Fibroblast of peridontal ligament (primary cell): ENCODE measurements at regions not wholly inside any gene's neighbourhood (a gene's known extent, or its start where the extent isn't known, plus 50 kb on each side); places are given as distances from the start of the nearest gene placed in this dataset.
"Not testable (repeated sequence)": the region's sequence is repeated elsewhere in the genome, so short reads cannot be mapped to it uniquely, and the experiment has no call there.

ENCODE experiments used
- DNase-seq: peaks from one replicate; pipeline ENCODE4 v3.0.0-alpha.2; 2010; ENCODE audit errors: extremely low read depth

GRCh38 chr3:159364511-159364910 is 562.7 kb downstream of the MFSD1 start:
- no peak for DNase-seq

GRCh38 chr3:159366476-159366875 is 564.6 kb downstream of the MFSD1 start:
- no peak for DNase-seq

- DNase-seq, result no peak
Measured at GRCh38 chr3:159371961-159372360, 570.1 kb downstream of the MFSD1 start.

- DNase-seq, result no peak
Measured at GRCh38 chr3:159378396-159379194, 576.7 kb downstream of the MFSD1 start.

- DNase-seq, result no peak
Measured at GRCh38 chr3:159380891-159381290, 579.0 kb downstream of the MFSD1 start.

DNA sequence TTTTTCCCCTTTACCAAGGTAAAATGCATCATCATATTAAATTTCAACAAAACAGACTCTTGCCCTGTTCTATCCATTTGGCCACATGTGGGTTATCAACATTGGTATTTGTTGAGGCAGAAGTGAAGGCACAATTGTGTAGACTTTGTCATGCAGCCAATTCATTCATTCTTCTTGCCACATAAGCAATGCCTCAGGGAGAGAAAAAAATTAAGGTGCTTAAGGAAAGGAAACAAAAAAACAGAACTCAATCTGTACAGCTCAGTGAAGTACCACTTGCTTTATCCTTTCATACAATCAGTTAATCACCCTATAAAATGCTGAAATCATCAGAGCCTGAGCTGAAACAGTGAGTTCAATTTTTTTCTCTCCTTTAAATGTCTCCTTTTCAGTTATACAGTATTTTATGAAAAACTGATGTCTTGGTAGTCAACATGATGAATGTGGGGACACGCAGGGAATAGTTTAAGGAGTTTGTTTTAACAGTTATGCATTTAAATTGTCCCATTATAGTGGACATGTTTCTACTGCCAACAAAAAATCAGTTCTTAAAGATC is 588.9 kb downstream of the MFSD1 start:
- no peak for DNase-seq

DNA sequence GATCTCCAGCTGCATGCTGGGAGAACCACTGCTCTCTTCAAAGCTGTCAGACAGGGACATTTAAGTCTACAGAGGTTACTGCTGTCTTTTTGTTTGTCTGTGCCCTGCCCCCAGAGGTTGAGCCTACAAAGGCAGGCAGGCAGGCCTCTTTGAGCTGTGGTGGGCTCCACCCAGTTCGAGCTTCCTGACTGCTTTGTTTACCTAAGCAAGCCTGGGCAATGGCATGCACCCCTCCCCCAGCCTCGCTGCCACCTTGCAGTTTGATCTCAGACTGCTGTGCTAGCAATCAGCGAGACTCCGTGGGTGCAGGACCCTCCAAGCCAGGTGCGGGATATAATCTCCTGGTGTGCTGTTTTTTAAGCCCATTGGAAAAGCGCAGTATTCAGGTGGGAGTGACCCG is 591.0 kb upstream of the IL12A start:
- DNase-seq, result not testable (repeated sequence)

DNA sequence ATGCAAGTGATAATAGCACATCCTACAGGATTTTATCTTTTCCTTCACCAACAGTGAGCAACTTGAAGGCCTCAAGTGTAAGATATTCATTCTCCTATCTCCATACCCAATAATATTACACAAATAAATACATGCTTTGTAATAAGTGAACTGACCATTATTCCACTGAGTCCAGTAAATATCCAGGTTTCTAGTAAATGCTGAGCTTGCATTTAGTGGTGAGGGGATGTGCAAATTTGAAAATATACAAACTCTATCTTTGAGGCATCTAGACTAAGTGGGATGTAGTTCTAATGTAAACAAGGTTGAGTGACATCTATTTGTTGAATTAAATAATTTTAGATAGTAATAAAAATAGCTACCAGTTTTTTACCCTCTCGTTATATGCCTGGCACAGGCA is 587.6 kb upstream of the IL12A start:
- no peak for DNase-seq

- DNase-seq, result not testable (repeated sequence)
Measured at GRCh38 chr3:159409711-159410110, 578.9 kb upstream of the IL12A start.

- no peak for DNase-seq
Measured at GRCh38 chr3:159413319-159413718, 575.3 kb upstream of the IL12A start.

- DNase-seq, result peak; percentile 79
Measured at GRCh38 chr3:159416856-159417255, 571.8 kb upstream of the IL12A start.

- DNase-seq, result no peak
Measured at GRCh38 chr3:159417761-159418160, 570.9 kb upstream of the IL12A start.

GRCh38 chr3:159418571-159419526 is 569.8 kb upstream of the IL12A start:
- DNase-seq, result peak; percentile 23

DNA sequence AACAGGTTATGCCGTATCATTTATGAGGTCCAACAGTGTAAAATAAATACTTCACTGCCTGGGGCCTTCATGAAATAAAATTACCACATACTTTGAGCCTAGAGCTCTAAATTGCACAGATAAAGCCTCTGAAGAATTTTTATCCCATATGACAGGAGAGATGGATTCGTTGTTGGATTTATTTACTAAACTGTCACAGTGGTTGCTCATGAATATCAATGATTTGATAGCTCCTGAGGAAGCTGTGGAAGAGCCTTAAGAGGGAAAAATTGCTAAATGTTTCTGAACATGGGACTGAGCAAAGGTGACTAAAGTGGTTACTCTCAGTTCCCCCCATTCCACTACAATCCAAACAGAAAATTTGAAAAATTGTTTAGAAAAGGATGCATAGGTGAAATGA is 558.9 kb upstream of the IL12A start:
- DNase-seq, result no peak

GRCh38 chr3:159432682-159433340 is 555.8 kb upstream of the IL12A start:
- DNase-seq, result no peak

DNA sequence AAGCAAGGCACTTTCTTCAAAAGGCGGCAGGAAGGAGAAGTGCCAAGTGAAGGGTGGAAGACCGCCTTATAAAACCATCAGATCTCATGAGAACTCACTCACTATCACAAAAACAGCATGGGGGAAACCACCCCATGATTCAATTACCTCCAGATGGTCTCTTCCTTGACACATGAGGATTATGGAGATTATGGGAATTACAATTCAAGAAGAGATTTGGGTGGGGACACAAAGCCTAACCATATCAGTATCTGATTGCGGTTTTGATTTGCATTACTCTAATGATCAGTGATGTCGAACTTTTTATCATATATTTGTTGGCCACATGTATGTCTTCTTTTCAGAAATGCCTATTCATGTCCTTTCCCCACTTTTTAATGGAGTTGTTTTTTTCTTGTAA is 549.3 kb upstream of the IL12A start:
- DNase-seq, result no peak

DNA sequence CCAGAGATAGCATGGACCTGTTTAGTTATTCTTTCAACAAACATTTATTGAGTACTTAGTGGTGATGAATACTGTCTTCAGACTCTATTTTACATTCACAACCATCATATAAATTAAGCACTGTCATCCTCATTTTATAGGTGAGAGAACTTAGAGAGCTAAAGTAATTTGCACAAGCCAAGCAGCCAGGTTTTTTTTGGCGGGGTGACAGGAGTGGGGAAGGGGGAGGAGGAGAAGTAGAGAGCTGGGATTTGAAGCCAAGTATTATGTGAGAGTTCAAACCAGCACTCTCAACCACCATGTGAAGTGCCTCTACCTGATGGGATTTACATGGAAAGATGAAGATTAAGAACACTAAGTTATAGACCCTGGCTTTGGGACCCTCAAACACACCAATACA is 547.4 kb upstream of the IL12A start:
- no peak for DNase-seq

GRCh38 chr3:159443266-159443665 is 545.4 kb upstream of the IL12A start:
- DNase-seq, result peak; percentile 36

GRCh38 chr3:159447841-159448240 is 540.8 kb upstream of the IL12A start:
- no peak for DNase-seq

- no peak for DNase-seq
Measured at GRCh38 chr3:159448902-159449301, 539.7 kb upstream of the IL12A start.

GRCh38 chr3:159451067-159451466 is 537.6 kb upstream of the IL12A start:
- DNase-seq, result no peak

DNA sequence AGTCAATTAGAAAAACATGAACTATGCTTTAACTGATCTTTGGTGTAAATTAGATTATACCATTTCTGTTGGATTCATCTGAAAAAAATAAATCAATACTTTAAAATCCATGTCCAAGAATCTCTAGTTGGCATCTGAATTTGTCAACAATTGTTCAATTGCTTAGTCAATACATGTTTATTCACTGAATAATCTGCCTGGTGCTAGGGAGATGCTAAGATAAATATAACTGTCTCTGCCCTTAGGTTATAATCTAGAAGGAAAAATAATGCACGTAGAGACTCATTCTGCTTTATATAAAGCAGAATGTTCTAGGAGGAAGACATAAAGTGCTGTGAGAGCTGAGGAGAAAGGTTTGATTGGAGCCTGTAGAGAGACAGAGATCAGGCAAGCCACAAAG is 537.2 kb upstream of the IL12A start:
- no peak for DNase-seq
